ENCODE measurements at regions not wholly inside any gene's neighbourhood (a gene's known extent, or its start where the extent isn't known, plus 50 kb on each side); places are given as distances from the start of the nearest gene placed in this dataset.

- no peak overlapping the region for H3K9ac ChIP-seq (ENCODE audit: low read length)
- H3K4me1 ChIP-seq (ENCODE audit: insufficient read depth, low read length, severe bottlenecking), result no peaks in the 10 kb centered on the region
- H3K9me3 ChIP-seq (ENCODE audit: low read length), result no peaks in the 10 kb centered on the region
- no peaks in the 10 kb centered on the region for H3K79me2 ChIP-seq (ENCODE audit: insufficient read depth, low read length)
- H3K4me2 ChIP-seq (ENCODE audit: low read length), result no peak overlapping the region
- no peaks in the 10 kb centered on the region for H3K9me2 ChIP-seq (ENCODE audit: low read depth, low read length)
- no peak overlapping the region for H3K27ac ChIP-seq (ENCODE audit: low read depth, low read length, poor library complexity, severe bottlenecking)
- TF ChIP-seq EZH2 (IDR thresholded peaks at IDR 0.05; ENCODE audit: borderline replicate concordance, low read length), result no peak
- TF ChIP-seq CTCF (IDR thresholded peaks at IDR 0.05; ENCODE audit: low read length), result no peak
- no peaks in the 10 kb centered on the region for H3K27me3 ChIP-seq (ENCODE audit: insufficient read depth, low read length)
- H3K4me3 ChIP-seq (ENCODE audit: low read depth, low read length, poor library complexity, severe bottlenecking), result no peak overlapping the region
- H2AFZ ChIP-seq (ENCODE audit: low read length), result no peak overlapping the region
- no peaks in the 10 kb centered on the region for H4K20me1 ChIP-seq (ENCODE audit: insufficient read depth, low read length)
- H3K36me3 ChIP-seq (ENCODE audit: insufficient read depth, low read length), result no peaks in the 10 kb centered on the region
- H3F3A ChIP-seq (ENCODE audit: insufficient read depth, low read length), result no peaks in the 10 kb centered on the region
These were observed 435.7 kb downstream of the EFNB2 start for GRCh38 chr13:106099765-106100164.

GRCh38 chr13:106098778-106099177 lies 436.7 kb downstream of the EFNB2 start:
- TF ChIP-seq EZH2 (IDR thresholded peaks at IDR 0.05; ENCODE audit: borderline replicate concordance, low read length), result no peak
- no peak for TF ChIP-seq CTCF (IDR thresholded peaks at IDR 0.05; ENCODE audit: low read length)
- Histone ChIP-seq H2AFZ (ENCODE audit: low read length) (no peak overlapping the region), H3K27me3 (ENCODE audit: insufficient read depth, low read length) (no peaks in the 10 kb centered on the region), H3K4me1 (ENCODE audit: insufficient read depth, low read length, severe bottlenecking) (no peaks in the 10 kb centered on the region), H4K20me1 (ENCODE audit: insufficient read depth, low read length) (no peaks in the 10 kb centered on the region), H3K4me2 (ENCODE audit: low read length) (no peak overlapping the region), H3K9me3 (ENCODE audit: low read length) (no peaks in the 10 kb centered on the region), H3K9ac (ENCODE audit: low read length) (no peak overlapping the region), H3K36me3 (ENCODE audit: insufficient read depth, low read length) (no peaks in the 10 kb centered on the region), H3K4me3 (ENCODE audit: low read depth, low read length, poor library complexity, severe bottlenecking) (no peak overlapping the region), H3F3A (ENCODE audit: insufficient read depth, low read length) (no peaks in the 10 kb centered on the region), H3K79me2 (ENCODE audit: insufficient read depth, low read length) (no peaks in the 10 kb centered on the region), H3K9me2 (ENCODE audit: low read depth, low read length) (no peaks in the 10 kb centered on the region), H3K27ac (ENCODE audit: low read depth, low read length, poor library complexity, severe bottlenecking) (no peak overlapping the region)

- no peaks in the 10 kb centered on the region for H3K27me3 ChIP-seq (ENCODE audit: insufficient read depth, low read length)
- TF ChIP-seq CTCF (IDR thresholded peaks at IDR 0.05; ENCODE audit: low read length) (no peak), EZH2 (IDR thresholded peaks at IDR 0.05; ENCODE audit: borderline replicate concordance, low read length) (no peak)
- no peaks in the 10 kb centered on the region for H3K9me2 ChIP-seq (ENCODE audit: low read depth, low read length)
- no peak overlapping the region for H2AFZ ChIP-seq (ENCODE audit: low read length)
- H3K27ac ChIP-seq (ENCODE audit: low read depth, low read length, poor library complexity, severe bottlenecking), result no peak overlapping the region
- H3K9ac ChIP-seq (ENCODE audit: low read length), result no peak overlapping the region
- no peaks in the 10 kb centered on the region for H3K4me1 ChIP-seq (ENCODE audit: insufficient read depth, low read length, severe bottlenecking)
- H3F3A ChIP-seq (ENCODE audit: insufficient read depth, low read length), result no peaks in the 10 kb centered on the region
- H3K36me3 ChIP-seq (ENCODE audit: insufficient read depth, low read length), result no peaks in the 10 kb centered on the region
- no peak overlapping the region for H3K4me2 ChIP-seq (ENCODE audit: low read length)
- no peaks in the 10 kb centered on the region for H3K79me2 ChIP-seq (ENCODE audit: insufficient read depth, low read length)
- H3K4me3 ChIP-seq (ENCODE audit: low read depth, low read length, poor library complexity, severe bottlenecking), result no peak overlapping the region
- no peaks in the 10 kb centered on the region for H3K9me3 ChIP-seq (ENCODE audit: low read length)
- H4K20me1 ChIP-seq (ENCODE audit: insufficient read depth, low read length), result no peaks in the 10 kb centered on the region
These were observed 438.8 kb downstream of the EFNB2 start for GRCh38 chr13:106096661-106097092.
